HG03196 (cell line): ENCODE measurements at regions not wholly inside any gene's neighbourhood (a gene's known extent, or its start where the extent isn't known, plus 50 kb on each side); places are given as distances from the start of the nearest gene placed in this dataset.

Source experiments
- ATAC-seq: cut with Tn5 transposase; IDR thresholded peaks from one replicate; pipeline ENCODE4 v1.9.1; 2021; ENCODE audit not compliant: unreplicated experiment

GRCh38 chr5:6831678-6832671 lies 118.7 kb downstream of the TENT4A start:
- no peak for ATAC-seq

GRCh38 chr5:6832994-6833393 lies 119.8 kb downstream of the TENT4A start:
- no peak for ATAC-seq

GRCh38 chr5:6833406-6833805 lies 120.2 kb downstream of the TENT4A start:
- ATAC-seq = no peak

- no peak for ATAC-seq
These were observed 123.9 kb downstream of the TENT4A start for GRCh38 chr5:6837095-6837494.

DNA sequence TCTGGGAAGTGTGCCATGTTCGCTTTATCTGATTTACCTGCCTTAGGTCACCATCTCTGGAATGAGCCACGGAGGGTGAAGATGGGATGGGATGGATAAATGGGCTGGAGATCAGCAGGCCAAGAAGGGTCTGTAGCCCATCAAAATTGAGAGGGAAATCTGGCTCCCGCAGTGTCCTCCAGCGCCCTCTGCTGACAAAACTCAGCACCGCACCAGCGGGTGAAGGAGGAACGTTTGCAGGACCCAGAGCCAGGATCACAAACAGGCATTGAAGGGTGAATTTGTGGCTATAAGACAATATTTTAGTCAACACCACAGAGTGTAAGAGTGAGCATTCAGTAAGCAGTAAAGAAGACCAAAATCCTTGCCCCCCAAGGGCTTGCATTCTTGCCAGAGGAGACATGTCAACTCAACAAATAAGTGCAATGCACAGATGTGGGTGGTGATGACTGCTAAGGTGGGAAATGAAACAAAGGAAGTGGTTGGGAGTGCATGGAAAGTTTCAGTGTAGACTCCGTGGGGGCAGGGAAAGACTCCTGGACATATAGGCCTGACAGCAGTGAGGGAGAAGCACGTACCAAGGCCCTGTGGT lies 124.4 kb downstream of the TENT4A start:
- ATAC-seq = no peak

DNA sequence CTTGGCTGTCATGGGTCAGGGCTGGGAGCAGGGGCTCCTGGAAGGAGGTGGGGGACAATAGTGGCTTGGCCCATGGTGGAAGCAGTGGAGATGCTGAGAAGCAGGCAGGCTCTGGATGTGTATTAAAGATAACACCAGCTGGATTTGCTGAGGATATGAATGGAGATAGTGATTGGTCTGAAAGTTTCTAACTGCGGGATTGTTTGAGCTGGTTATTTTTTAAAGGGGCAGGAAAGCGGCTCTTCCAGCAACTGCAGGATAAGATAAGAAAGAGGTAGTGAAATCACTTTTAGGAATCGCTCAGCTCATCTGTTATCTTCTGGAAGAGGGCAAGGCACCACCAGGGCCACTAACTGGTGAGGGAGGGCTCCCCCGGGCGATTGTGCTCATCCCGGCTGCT lies 125.5 kb downstream of the TENT4A start:
- no peak for ATAC-seq

DNA sequence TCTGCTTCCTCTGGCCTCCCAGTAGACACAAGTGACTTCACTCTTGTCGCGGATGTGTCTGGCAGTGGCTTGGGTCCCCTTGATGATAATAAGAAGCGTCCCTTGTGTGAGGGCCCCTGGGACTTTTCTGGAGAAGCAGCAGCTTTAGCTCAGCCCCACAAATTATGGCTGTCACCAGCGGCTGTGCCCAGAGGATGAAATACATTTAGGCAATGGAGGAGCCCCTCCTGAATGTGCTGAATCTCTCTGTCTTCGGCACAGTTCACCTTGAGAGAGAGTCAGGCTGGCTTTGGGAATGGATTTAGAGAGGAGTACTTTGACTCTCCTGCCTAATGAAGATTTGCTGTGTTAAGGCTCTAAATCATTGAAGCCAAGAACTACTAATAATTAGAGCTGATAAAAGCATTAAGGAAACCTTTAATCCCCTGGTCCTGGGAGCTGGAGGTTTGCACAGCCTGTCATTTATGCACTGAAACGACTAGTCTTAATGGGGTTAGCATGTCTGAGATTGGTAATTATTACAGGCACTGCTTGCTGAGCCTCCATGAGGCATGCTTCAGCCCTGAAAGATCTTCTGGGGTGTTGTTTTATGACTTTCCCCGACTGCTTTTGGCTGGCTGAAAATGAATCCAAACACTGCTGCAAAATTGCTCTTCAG lies 127.0 kb downstream of the TENT4A start:
- no peak for ATAC-seq

- no peak for ATAC-seq
These were observed 130.1 kb downstream of the TENT4A start for GRCh38 chr5:6843335-6843734.

DNA sequence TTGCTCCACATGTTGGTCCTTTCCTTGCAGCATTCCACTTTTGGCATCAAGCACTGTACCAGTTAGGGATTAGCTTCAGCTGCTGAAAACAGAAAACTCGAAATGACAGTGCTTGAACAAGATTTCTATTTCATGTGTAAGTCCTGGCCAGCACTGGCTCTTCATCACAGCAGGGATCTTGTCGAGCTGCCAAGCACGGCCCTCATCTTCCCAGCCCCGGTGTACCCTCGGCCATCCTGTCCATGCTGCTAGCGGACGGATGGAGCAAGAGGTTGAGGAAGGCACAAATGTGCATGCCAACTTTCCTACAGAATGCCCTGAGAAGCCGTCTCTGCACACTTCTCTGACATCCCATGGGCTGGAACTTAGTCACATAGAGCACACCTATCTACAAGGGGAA lies 130.6 kb downstream of the TENT4A start:
- no peak for ATAC-seq

DNA sequence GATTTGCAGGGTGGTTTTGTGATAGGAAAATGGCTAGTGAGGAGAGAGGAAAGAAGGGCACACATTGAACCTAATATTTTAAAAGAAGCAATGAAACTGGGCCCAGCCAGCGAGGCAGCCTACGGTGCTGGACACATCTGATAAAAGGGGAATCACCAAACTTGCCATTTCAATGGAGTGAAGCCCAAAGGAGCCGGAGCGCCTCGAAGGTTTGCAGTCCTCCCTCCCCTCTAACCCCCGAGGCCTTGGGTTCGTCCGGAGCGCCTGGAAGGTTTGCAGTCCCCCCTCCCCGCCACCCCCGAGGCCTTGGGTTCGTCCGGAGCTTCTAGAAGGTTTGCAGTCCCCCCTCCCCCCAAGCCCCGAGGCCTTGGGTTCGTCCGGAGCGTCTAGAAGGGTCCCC lies 132.6 kb downstream of the TENT4A start:
- no peak for ATAC-seq

- ATAC-seq = no peak
These were observed 134.6 kb downstream of the TENT4A start for GRCh38 chr5:6847870-6848269.

DNA sequence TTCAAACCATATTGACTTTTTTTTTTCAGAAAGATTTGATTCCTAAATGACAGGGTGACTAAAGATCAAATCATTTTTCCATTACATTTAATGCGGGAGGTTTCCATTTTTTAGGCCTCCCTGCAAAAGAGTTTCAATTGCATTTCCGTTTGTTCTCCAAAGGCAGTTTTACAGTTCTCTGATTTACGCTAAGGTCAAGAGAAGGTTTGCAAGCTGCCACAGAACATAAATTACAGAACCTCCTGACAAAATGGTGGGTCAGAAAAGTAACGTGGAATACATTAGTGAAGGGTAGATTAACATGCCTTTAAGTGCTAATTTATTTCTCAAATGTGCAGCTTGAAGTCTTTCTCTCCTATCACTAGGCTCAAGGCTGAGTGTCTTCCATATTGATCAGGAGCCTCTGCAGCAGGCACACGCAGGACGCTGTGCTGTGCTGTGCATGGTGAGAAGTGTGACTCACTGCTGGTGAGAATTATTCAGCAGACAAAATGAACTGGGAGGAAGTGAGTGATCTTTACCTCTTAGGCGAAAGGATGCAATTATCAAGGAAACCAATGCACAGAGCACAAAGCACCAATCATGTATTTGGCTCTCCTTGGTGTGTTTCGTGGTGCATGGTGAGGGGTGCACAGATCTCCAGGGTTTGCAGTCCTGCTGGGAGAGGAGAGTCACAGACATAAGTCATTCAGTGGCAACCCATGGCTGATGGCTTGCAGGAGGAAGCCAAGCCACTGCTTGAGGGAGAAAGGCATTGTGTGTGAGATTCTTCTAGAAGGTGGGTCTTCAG lies 136.3 kb downstream of the TENT4A start:
- no peak for ATAC-seq

DNA sequence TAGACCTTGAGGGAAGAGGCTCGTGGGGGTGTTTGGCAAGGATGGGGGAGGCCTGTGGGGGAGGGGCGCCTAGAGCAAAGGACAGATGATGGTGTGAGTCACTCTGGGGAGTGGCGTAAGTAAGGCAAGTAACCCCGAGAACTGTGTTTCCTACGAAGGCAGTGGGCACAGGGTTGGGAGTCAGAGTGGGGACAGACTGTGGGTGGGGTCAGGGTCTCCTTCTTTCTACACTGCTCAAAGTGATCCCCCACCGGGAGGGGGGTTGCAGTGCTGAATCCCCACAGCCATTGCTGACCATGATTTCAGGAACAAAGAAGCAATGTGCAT lies 136.8 kb downstream of the TENT4A start:
- ATAC-seq = no peak

DNA sequence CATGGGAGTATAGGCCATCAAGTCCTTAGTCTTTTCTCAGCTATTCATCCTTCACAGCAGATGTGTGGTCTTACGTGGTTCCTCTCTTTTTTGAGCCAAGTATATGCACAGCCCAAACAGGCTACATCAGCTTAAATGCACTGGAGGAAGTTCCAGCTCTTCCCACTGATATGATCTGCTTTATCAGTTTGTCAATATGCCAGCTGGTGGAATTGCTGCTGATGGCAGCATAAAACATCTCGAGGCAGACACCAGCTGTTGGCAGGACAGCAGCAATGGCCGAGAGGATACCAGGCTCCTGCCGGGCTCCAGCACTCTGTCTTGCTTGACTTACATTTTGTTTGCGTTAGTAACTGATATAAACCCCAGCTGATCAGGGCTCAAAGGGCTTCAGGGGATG lies 143.4 kb downstream of the TENT4A start:
- ATAC-seq = no peak

GRCh38 chr5:6858419-6858818 lies 145.2 kb downstream of the TENT4A start:
- no peak for ATAC-seq

- no peak for ATAC-seq
These were observed 145.8 kb downstream of the TENT4A start for GRCh38 chr5:6859023-6859422.

GRCh38 chr5:6859951-6860638 lies 146.9 kb downstream of the TENT4A start:
- ATAC-seq = no peak

DNA sequence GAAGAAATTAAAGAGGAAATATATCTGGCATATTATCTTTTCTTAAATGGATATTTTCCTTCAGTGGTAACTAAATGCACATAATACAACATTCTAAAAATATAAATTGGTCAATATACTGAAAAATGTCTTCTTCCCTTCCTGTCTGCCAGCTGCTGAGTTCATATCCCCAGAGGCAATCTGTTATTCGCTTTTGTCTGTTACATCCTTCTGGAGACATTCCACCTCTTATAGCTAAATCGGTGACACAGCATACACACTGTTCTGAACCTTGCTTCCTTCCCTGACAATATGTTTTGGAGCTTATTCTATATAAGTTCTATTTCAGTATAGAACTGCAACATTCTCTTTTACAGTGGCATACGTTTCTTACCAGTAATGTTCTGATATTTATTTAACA lies 147.8 kb downstream of the TENT4A start:
- no peak for ATAC-seq

DNA sequence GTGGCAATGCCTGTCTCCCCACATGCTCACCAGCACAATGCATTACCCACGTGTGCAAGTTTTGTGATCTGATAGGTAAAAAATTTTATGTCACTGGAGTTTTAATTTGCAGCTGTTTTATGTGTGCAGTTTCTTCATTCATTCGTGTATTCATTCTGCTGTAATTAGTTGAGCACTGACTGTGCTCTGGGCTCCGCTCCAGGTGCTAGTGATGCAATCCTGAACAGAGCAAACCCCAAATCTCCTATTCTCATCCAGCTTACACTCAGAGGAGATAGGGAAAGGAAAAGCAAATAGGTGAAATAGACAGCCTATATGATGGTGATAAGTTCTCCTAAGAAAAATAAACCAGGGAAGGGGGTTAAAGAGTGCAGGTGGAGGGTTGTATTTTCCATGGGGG lies 148.4 kb downstream of the TENT4A start:
- no peak for ATAC-seq

DNA sequence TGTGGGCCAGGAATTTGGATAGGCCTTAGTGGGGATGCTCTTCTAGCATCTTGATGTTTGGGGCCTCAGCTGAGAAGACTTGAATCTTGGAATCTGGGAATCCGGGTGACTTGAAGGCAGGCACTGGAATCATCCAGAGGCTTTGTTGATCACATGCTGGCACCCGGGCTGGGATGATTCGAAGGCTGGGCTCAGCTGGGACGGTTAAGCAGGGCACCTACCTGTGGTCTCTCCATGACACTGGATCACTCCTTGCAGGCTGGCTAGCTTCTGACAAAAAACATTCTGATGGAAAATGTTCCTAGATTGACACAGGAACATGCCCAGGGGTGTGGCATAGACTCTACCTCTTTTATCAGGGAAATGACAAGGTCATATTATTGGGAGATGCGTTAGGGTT lies 149.1 kb downstream of the TENT4A start:
- no peak for ATAC-seq

- ATAC-seq = no peak
These were observed 154.5 kb downstream of the TENT4A start for GRCh38 chr5:6867712-6868111.
